Naive thymus-derived CD8-positive, alpha-beta T cell (primary cell): ENCODE measurements at regions not wholly inside any gene's neighbourhood (a gene's known extent, or its start where the extent isn't known, plus 50 kb on each side); places are given as distances from the start of the nearest gene placed in this dataset.
A peak's percentile ranks its signal among the peaks of the same experiment; 100 is the strongest.

Experiments
- ATAC-seq, 2 donors: fragments of 150-1000 bp; cut with Tn5 transposase in 1 of 2; sonication (Bioruptor Pico), chemical (Tn5 transposase) in 1 of 2; 1 replicate in 1 of 2; 2 replicates in 1 of 2; pipeline ENCODE4 v1.10.0; 2021; ENCODE audit warnings: mild to moderate bottlenecking in 2 of 2, moderate library complexity in 2 of 2
- POLR2A ChIA-PET: fragments of 350-600 bp; sonication (Branson Sonifier 250); formaldehyde crosslinking; loops from one replicate; lab custom pipeline; 2021; ENCODE audit warnings: antibody characterized with exemption; lab: Charles Lee
- DNase-seq, 10 donors: peaks; one replicate each; pipeline versions ENCODE4 v3.0.0 to v3.0.0-alpha.2; 2020 to 2022
- H3K27ac Mint-ChIP-seq, 10 donors: one replicate each; pipeline ENCODE4 v1.8.0; 2020 to 2022; ENCODE audit warnings: mild to moderate bottlenecking in 10 of 10, mixed read lengths in 10 of 10, moderate library complexity in 4 of 10, inconsistent platforms in 1 of 10
- H3K27me3 Mint-ChIP-seq, 5 donors: one replicate each; pipeline ENCODE4 v1.8.0; 2021 to 2022; ENCODE audit warnings: mixed read lengths in 5 of 5
- H3K36me3 Mint-ChIP-seq, 3 donors: one replicate each; pipeline ENCODE4 v1.8.0; 2020 to 2022; ENCODE audit warnings: mixed read lengths in 3 of 3, mild to moderate bottlenecking in 2 of 3, inconsistent platforms in 1 of 3
- H3K4me1 Mint-ChIP-seq, 4 donors: one replicate each; pipeline ENCODE4 v1.8.0; 2021 to 2022; ENCODE audit warnings: mixed read lengths in 4 of 4
- H3K4me3 Mint-ChIP-seq, 10 donors: one replicate each; pipeline ENCODE4 v1.8.0; 2020 to 2022; ENCODE audit warnings: mild to moderate bottlenecking in 10 of 10, mixed read lengths in 10 of 10, moderate library complexity in 6 of 10, inconsistent platforms in 1 of 10
- H3K9me3 Mint-ChIP-seq, 9 donors: one replicate each; pipeline ENCODE4 v1.8.0; 2020 to 2022; ENCODE audit warnings: mixed read lengths in 9 of 9, mild to moderate bottlenecking in 3 of 9, inconsistent platforms in 1 of 9, moderate library complexity in 1 of 9

- peaks cover 0 to 10% (median 2%) of the 10 kb centered on the region in 9 donors for H3K9me3 Mint-ChIP-seq
- no peaks in the 10 kb centered on the region for H3K4me1 Mint-ChIP-seq
- H3K4me3 Mint-ChIP-seq: no peak overlapping the region
- peaks cover 0 to 5% (median 0%) of the 10 kb centered on the region in 3 donors for H3K36me3 Mint-ChIP-seq
- no peak for DNase-seq
- H3K27me3 Mint-ChIP-seq: no peaks in the 10 kb centered on the region
- POLR2A ChIA-PET: no interaction called here
- no peak for ATAC-seq
- no peak overlapping the region for H3K27ac Mint-ChIP-seq
These were observed 373.1 kb upstream of the NETO1 start for GRCh38 chr18:73240899-73241298.

GRCh38 chr18:73235921-73236320 lies 368.1 kb upstream of the NETO1 start:
- POLR2A ChIA-PET: no interaction called here
- Mint-ChIP-seq H3K4me1 (no peaks in the 10 kb centered on the region), H3K27ac (peak overlapping the region in 1 of 10 donors; percentile 76), H3K36me3 (no peaks in the 10 kb centered on the region), H3K4me3 (no peak overlapping the region), H3K9me3 (peaks cover 0 to 7% (median 2%) of the 10 kb centered on the region in 9 donors), H3K27me3 (no peaks in the 10 kb centered on the region)
- no peak for ATAC-seq
- DNase-seq: no peak

- no peak for DNase-seq
- ATAC-seq: no peak
- H3K27ac Mint-ChIP-seq: no peak overlapping the region
- H3K27me3 Mint-ChIP-seq: no peaks in the 10 kb centered on the region
- H3K4me3 Mint-ChIP-seq: no peak overlapping the region
- peaks cover 0 to 9% (median 3%) of the 10 kb centered on the region in 9 donors for H3K9me3 Mint-ChIP-seq
- no peaks in the 10 kb centered on the region for H3K4me1 Mint-ChIP-seq
- H3K36me3 Mint-ChIP-seq: no peaks in the 10 kb centered on the region
- POLR2A ChIA-PET: no interaction called here
These were observed 367.7 kb upstream of the NETO1 start for GRCh38 chr18:73235491-73235890.

- H3K9me3 Mint-ChIP-seq: peaks cover 0 to 13% (median under 1%) of the 10 kb centered on the region in 9 donors
- ATAC-seq (no peak), DNase-seq (no peak)
- no peaks in the 10 kb centered on the region for H3K27me3 Mint-ChIP-seq
- POLR2A ChIA-PET: no interaction called here
- no peaks in the 10 kb centered on the region for H3K36me3 Mint-ChIP-seq
- no peak overlapping the region for H3K27ac Mint-ChIP-seq
- H3K4me1 Mint-ChIP-seq: no peaks in the 10 kb centered on the region
- H3K4me3 Mint-ChIP-seq: no peak overlapping the region
These were observed 365.1 kb upstream of the NETO1 start for GRCh38 chr18:73232933-73233332.

GRCh38 chr18:73220663-73221062 lies 352.9 kb upstream of the NETO1 start:
- peaks cover 10 to 52% (median 17%) of the 10 kb centered on the region in 9 donors for H3K9me3 Mint-ChIP-seq
- H3K27ac Mint-ChIP-seq: no peak overlapping the region
- no peak for ATAC-seq
- POLR2A ChIA-PET: no interaction called here
- no peaks in the 10 kb centered on the region for H3K4me1 Mint-ChIP-seq
- no peaks in the 10 kb centered on the region for H3K27me3 Mint-ChIP-seq
- no peak for DNase-seq
- peaks cover 0 to 7% (median 0%) of the 10 kb centered on the region in 3 donors for H3K36me3 Mint-ChIP-seq
- H3K4me3 Mint-ChIP-seq: no peak overlapping the region

GRCh38 chr18:73218293-73218692 lies 350.5 kb upstream of the NETO1 start:
- no peak overlapping the region for H3K4me3 Mint-ChIP-seq
- peaks cover 10 to 47% (median 21%) of the 10 kb centered on the region in 9 donors for H3K9me3 Mint-ChIP-seq
- no peaks in the 10 kb centered on the region for H3K27me3 Mint-ChIP-seq
- H3K27ac Mint-ChIP-seq: no peak overlapping the region
- H3K4me1 Mint-ChIP-seq: no peaks in the 10 kb centered on the region
- ATAC-seq (no peak), DNase-seq (no peak)
- POLR2A ChIA-PET: no interaction called here
- peaks cover 0 to 7% (median 0%) of the 10 kb centered on the region in 3 donors for H3K36me3 Mint-ChIP-seq

- Mint-ChIP-seq H3K4me3 (no peak overlapping the region), H3K36me3 (no peaks in the 10 kb centered on the region), H3K4me1 (no peaks in the 10 kb centered on the region), H3K27ac (no peak overlapping the region), H3K27me3 (no peaks in the 10 kb centered on the region), H3K9me3 (peaks cover 5 to 27% (median 12%) of the 10 kb centered on the region in 9 donors)
- ATAC-seq: no peak
- POLR2A ChIA-PET: no interaction called here
- DNase-seq: no peak
These were observed 347.2 kb upstream of the NETO1 start for GRCh38 chr18:73214970-73215369.

GRCh38 chr18:73212442-73212841 lies 344.7 kb upstream of the NETO1 start:
- Mint-ChIP-seq H3K27me3 (no peaks in the 10 kb centered on the region), H3K36me3 (no peaks in the 10 kb centered on the region), H3K4me1 (no peaks in the 10 kb centered on the region), H3K9me3 (peaks cover 0 to 18% (median 0%) of the 10 kb centered on the region in 9 donors), H3K27ac (no peak overlapping the region), H3K4me3 (no peak overlapping the region)
- ATAC-seq (no peak), DNase-seq (no peak)
- POLR2A ChIA-PET: no interaction called here

- Mint-ChIP-seq H3K9me3 (peaks cover 0 to 10% (median 0%) of the 10 kb centered on the region in 9 donors), H3K4me1 (no peaks in the 10 kb centered on the region), H3K4me3 (no peak overlapping the region), H3K36me3 (no peaks in the 10 kb centered on the region), H3K27ac (no peak overlapping the region), H3K27me3 (no peaks in the 10 kb centered on the region)
- DNase-seq (no peak), ATAC-seq (no peak)
- POLR2A ChIA-PET: no interaction called here
These were observed 334.2 kb upstream of the NETO1 start for GRCh38 chr18:73201940-73202339.

- no peaks in the 10 kb centered on the region for H3K36me3 Mint-ChIP-seq
- no peak overlapping the region for H3K27ac Mint-ChIP-seq
- H3K4me3 Mint-ChIP-seq: no peak overlapping the region
- DNase-seq: no peak
- H3K27me3 Mint-ChIP-seq: no peaks in the 10 kb centered on the region
- ATAC-seq: no peak
- peaks cover 0 to 10% (median 0%) of the 10 kb centered on the region in 9 donors for H3K9me3 Mint-ChIP-seq
- no peaks in the 10 kb centered on the region for H3K4me1 Mint-ChIP-seq
- POLR2A ChIA-PET: no interaction called here
These were observed 331.4 kb upstream of the NETO1 start for GRCh38 chr18:73199151-73199550.

GRCh38 chr18:73189718-73190117 lies 321.9 kb upstream of the NETO1 start:
- DNase-seq (no peak), ATAC-seq (no peak)
- H3K4me3 Mint-ChIP-seq: no peak overlapping the region
- H3K4me1 Mint-ChIP-seq: no peaks in the 10 kb centered on the region
- POLR2A ChIA-PET: no interaction called here
- H3K9me3 Mint-ChIP-seq: peaks cover 0 to 20% (median 0%) of the 10 kb centered on the region in 9 donors
- no peak overlapping the region for H3K27ac Mint-ChIP-seq
- H3K36me3 Mint-ChIP-seq: no peaks in the 10 kb centered on the region
- no peaks in the 10 kb centered on the region for H3K27me3 Mint-ChIP-seq

- Mint-ChIP-seq H3K4me1 (no peaks in the 10 kb centered on the region), H3K27me3 (no peaks in the 10 kb centered on the region), H3K36me3 (no peaks in the 10 kb centered on the region), H3K27ac (peak overlapping the region in 1 of 10 donors; percentile 60), H3K9me3 (peaks cover 0 to 12% (median 0%) of the 10 kb centered on the region in 9 donors), H3K4me3 (no peak overlapping the region)
- POLR2A ChIA-PET: no interaction called here
- DNase-seq (no peak), ATAC-seq (no peak)
These were observed 300.4 kb upstream of the NETO1 start for GRCh38 chr18:73168236-73168635.

- no peak for DNase-seq
- no peaks in the 10 kb centered on the region for H3K27me3 Mint-ChIP-seq
- POLR2A ChIA-PET: no interaction called here
- H3K4me1 Mint-ChIP-seq: no peaks in the 10 kb centered on the region
- no peak for ATAC-seq
- no peak overlapping the region for H3K27ac Mint-ChIP-seq
- no peak overlapping the region for H3K4me3 Mint-ChIP-seq
- H3K36me3 Mint-ChIP-seq: no peaks in the 10 kb centered on the region
- peaks cover 0 to 4% (median 0%) of the 10 kb centered on the region in 9 donors for H3K9me3 Mint-ChIP-seq
These were observed 296.6 kb upstream of the NETO1 start for GRCh38 chr18:73164430-73164829.

GRCh38 chr18:73163236-73163635 lies 295.4 kb upstream of the NETO1 start:
- Mint-ChIP-seq H3K27ac (no peak overlapping the region), H3K36me3 (no peaks in the 10 kb centered on the region), H3K27me3 (no peaks in the 10 kb centered on the region), H3K9me3 (peaks cover 0 to 4% (median 0%) of the 10 kb centered on the region in 9 donors), H3K4me3 (no peak overlapping the region), H3K4me1 (no peaks in the 10 kb centered on the region)
- ATAC-seq: no peak
- POLR2A ChIA-PET: no interaction called here
- DNase-seq: no peak
